D721Med (cell line): ENCODE measurements at regions not wholly inside any gene's neighbourhood (a gene's known extent, or its start where the extent isn't known, plus 50 kb on each side); places are given as distances from the start of the nearest gene placed in this dataset.

ENCODE experiments used
- DNase-seq: peaks from one replicate; pipeline ENCODE4 v3.0.0; 2011; ENCODE audit warnings: low spot score; ENCODE audit not compliant: insufficient read length
- FAIRE-seq: peaks from 2 replicates; lab custom pipeline; 2011; peaks lifted over from hg19 to GRCh38; lab: Jason Lieb, UNC
- TF ChIP-seq, protein P1 (sequence below): IDR thresholded peaks from 2 replicates; pipeline ENCODE4 v1.5.1; 2012; ENCODE audit warnings: mild to moderate bottlenecking, control low read depth; ENCODE audit not compliant: insufficient read depth; ENCODE audit errors: missing control alignments

DNA sequence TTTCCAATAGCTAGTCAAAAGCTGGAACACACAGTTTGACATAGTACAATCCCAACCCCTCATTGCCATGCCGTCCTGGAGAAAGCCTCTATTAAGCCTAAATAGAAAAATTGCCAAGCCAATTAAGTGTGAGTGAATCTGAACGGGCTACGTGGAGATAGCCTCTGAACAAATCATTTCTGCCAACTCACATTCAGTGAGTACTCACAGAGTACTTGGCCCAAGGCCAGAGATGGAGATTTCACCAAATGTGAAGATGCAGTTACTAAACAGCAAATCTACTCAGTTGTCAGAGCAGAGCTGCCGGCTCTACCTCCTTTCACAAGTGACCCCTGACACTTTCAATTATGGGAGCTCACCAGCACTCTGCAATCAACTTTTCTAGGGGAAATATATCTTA lies 350.0 kb downstream of the GALC start:
- DNase-seq (no peak), FAIRE-seq (no peak)
- TF ChIP-seq, protein P1, sequence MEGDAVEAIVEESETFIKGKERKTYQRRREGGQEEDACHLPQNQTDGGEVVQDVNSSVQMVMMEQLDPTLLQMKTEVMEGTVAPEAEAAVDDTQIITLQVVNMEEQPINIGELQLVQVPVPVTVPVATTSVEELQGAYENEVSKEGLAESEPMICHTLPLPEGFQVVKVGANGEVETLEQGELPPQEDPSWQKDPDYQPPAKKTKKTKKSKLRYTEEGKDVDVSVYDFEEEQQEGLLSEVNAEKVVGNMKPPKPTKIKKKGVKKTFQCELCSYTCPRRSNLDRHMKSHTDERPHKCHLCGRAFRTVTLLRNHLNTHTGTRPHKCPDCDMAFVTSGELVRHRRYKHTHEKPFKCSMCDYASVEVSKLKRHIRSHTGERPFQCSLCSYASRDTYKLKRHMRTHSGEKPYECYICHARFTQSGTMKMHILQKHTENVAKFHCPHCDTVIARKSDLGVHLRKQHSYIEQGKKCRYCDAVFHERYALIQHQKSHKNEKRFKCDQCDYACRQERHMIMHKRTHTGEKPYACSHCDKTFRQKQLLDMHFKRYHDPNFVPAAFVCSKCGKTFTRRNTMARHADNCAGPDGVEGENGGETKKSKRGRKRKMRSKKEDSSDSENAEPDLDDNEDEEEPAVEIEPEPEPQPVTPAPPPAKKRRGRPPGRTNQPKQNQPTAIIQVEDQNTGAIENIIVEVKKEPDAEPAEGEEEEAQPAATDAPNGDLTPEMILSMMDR: no peak

DNA sequence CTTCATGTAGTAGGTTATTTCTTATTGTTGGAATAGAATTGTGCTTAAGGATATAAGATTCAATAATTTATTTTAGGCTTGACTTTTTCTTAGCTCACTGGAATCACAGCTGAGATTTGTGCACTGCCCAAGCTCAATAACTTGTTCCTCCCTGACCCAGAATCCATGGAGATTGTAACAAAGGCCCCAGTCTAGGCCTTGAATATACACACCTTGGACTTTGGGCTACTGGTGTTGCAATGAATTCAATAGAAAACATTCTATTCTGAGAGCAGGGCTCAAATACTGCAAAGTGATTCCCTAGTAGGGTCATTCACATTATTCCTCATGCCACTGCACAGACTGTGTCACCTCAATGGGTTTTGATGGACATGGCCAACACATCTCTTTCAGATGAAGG lies 352.4 kb downstream of the GALC start:
- TF ChIP-seq, protein P1: no peak
- DNase-seq: no peak
- no peak for FAIRE-seq

DNA sequence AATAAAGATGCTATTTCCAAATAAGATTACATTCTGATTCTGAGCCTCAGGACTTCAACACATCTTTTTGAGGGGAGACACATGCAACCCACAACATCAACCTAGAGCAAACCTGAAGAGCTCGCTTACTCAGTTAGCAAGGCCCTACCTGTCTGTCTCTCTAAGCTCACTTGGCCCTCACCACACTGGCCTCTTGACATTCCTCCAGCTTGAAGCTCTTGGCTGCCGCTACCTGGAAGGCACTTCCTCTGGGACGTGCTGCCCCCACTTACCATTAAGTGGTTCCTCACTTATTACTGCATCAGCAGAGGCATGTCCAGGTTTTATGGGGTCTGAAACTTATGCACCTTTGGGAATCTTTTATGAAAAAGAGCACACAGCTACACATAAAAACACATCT lies 354.8 kb downstream of the GALC start:
- FAIRE-seq (no peak), DNase-seq (no peak)
- TF ChIP-seq, protein P1: no peak

DNA sequence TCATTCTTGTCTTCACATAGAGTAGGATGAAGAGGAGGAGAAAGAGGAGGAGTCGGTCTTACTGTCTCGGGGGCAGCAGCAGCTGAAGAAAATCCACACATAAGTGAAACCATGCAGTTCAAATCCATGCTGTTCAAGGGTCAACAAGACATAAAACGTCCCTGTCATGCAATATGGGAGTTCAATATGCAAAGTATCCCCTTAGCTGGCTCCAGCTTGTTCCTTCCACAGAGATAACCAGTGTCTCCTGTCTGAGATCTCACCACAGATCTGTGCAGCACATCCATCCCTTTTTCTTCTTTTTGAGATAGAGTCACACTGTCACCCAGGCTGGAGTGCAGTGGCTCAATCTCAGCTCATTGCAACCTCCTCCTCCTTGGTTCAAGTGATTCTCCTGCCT lies 357.5 kb downstream of the GALC start:
- no peak for FAIRE-seq
- DNase-seq: no peak
- TF ChIP-seq, protein P1: no peak

DNA sequence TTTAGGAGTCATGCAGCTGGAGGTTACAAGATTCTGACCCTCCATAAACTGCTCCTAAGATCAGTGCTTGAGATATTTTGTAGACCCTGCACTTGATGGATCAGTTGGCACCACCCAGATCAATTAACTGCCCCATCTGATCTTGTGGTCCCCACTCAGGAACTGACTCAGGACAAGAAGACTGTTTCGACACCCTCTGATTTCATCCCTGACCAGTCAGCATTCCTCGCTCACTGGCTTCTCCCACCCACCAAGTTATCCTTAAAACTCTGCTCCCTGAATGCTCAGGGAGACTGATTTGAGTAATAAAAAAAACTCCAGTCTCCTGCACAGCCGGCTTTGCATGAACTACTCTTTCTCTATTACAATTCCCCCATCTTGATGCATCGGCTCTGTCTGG lies 360.2 kb downstream of the GALC start:
- no peak for FAIRE-seq
- TF ChIP-seq, protein P1: no peak
- no peak for DNase-seq

DNA sequence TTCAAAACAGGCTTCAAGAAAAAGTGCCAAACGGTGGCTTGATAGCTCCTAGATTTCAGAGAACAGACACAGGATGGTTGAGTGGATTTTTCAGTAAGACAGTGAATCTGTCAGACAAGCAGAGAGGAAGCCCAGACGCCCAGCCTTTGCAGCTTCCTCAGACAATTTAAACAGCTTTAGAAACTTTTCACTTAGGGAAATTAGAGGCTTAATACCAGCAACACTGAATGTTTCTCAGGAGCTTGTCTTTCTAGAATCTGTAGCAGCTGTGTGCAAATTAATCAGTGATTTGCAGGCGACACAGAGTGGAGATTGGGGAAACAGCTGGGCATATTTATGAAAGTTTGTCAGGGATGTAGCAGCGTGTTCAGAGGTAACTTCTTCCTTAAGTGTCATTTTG lies 362.1 kb downstream of the GALC start:
- no peak for FAIRE-seq
- no peak for DNase-seq

DNA sequence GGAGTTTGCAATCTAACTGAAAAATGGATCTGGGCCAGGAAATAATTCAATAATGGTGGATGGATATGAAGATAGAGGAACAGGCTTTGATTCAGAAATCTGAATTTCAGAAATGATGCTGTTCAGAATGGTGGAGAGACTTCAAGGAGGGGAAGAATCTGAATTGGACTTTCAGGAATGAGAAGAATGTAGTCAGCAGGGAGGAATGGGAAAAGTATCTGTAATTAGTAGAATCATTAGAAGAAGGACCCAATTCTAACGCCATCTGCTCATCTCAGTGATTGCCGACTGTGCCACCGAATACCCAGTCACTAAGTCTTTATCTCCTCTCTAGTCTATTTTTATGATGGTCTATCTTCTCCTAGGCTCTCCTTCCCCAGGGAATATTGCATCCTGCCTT lies 363.2 kb downstream of the GALC start:
- FAIRE-seq: no peak
- TF ChIP-seq, protein P1: no peak
- no peak for DNase-seq

More for the DNA sequence above, 362.1 kb downstream of the GALC start:
- TF ChIP-seq, protein P1: no peak
